ENCODE measurements at regions not wholly inside any gene's neighbourhood (a gene's known extent, or its start where the extent isn't known, plus 50 kb on each side); places are given as distances from the start of the nearest gene placed in this dataset.

- Histone ChIP-seq H3K27ac (ENCODE audit: extremely low read depth, low read depth, low read length) (no peak overlapping the region), H3K4me2 (ENCODE audit: insufficient read depth, low read length) (no peak overlapping the region), H3K27me3 (ENCODE audit: control insufficient read depth in 2 of 2, insufficient read depth in 2 of 2, low read length in 2 of 2) (no peaks in the 10 kb centered on the region), H3K9me1 (ENCODE audit: control insufficient read depth, insufficient read depth, low read length) (no peaks in the 10 kb centered on the region), H3K9ac (ENCODE audit: insufficient read depth in 1 of 2, low read depth in 2 of 2, low read length in 2 of 2) (no peak overlapping the region), H2AFZ (ENCODE audit: low read depth, low read length) (no peak overlapping the region), H3K4me3 (no peak overlapping the region), H3K4me1 (replicated peaks in 1 of 2; ENCODE audit: control insufficient read depth in 2 of 2, insufficient read depth in 2 of 2, low read length in 2 of 2) (no peaks in the 10 kb centered on the region), H3K36me3 (ENCODE audit: control insufficient read depth, insufficient read depth, low read length) (no peaks in the 10 kb centered on the region), H3K79me2 (ENCODE audit: control insufficient read depth, insufficient read depth, low read length) (no peaks in the 10 kb centered on the region), H4K20me1 (replicated peaks; ENCODE audit: control insufficient read depth, insufficient read depth, low read length) (no peaks in the 10 kb centered on the region), H3K9me3 (replicated peaks; ENCODE audit: control insufficient read depth, insufficient read depth, low read depth, low read length) (no peaks in the 10 kb centered on the region; the same call in 1 of the 2 replicates)
- no peak for TF ChIP-seq KDM4B (IDR thresholded peaks at IDR 0.05; ENCODE audit: borderline replicate concordance in 2 of 2, low read depth in 1 of 2)
- no peak for TF ChIP-seq POLR2B (IDR thresholded peaks at IDR 0.05; ENCODE audit: low read depth, partially characterized antibody)
- TF ChIP-seq NR3C1 (CRISPR knock-in tag; IDR thresholded peaks at IDR 0.05) = no peak
- no peak for TF ChIP-seq IRF2 (CRISPR knock-in tag; IDR thresholded peaks at IDR 0.05)
- TF ChIP-seq ETV6 (IDR thresholded peaks at IDR 0.05; ENCODE audit: borderline replicate concordance in 1 of 2, low read depth in 2 of 2, low read length in 1 of 2) = no peak
- TF ChIP-seq ETV6 (CRISPR knock-in tag; IDR thresholded peaks at IDR 0.05; ENCODE audit: borderline replicate concordance) = no peak
- TF ChIP-seq SMARCB1 (IDR thresholded peaks at IDR 0.05; ENCODE audit: insufficient read length, low read depth) = no peak
- TF ChIP-seq NKRF (IDR thresholded peaks at IDR 0.05; ENCODE audit: borderline replicate concordance) = no peak
- TF ChIP-seq BCL6 (CRISPR knock-in tag; IDR thresholded peaks at IDR 0.05) = no peak
- TF ChIP-seq KDM1A (IDR thresholded peaks at IDR 0.05) = no peak
- in situ Hi-C loops (cut with MboI) (no loop called here), intact Hi-C loops (cut with micrococcal nuclease) (no loop called here)
- 3% methylated on average over 4 of the region's 4 CpGs for WGBS (ENCODE audit: insufficient coverage, low coverage, missing lambda C conversion rate)
- DNase-seq (ENCODE audit: extremely low read depth in 1 of 4, low spot score in 3 of 4) (no peak), FAIRE-seq (no peak), ATAC-seq (no peak)
- ChIA-PET CTCF (ENCODE audit: low intra/inter-chr PET ratio) (no interaction called here), POLR2A (no interaction called here)
- BruUV-seq (replicated peaks) = no TSS peak
These were observed 151.6 kb upstream of the UBE2E2 start for GRCh38 chr3:23051240-23052140.
